Spleen (tissue), 7 donors: ENCODE measurements at regions not wholly inside any gene's neighbourhood (a gene's known extent, or its start where the extent isn't known, plus 50 kb on each side); places are given as distances from the start of the nearest gene placed in this dataset.

Experiments used
- CTCF ChIP-seq, 11 experiments: fragments of 200-600 bp in 7 of 11; fragments of 450-650 bp in 4 of 11; sonication (generic) in 4 of 11; IDR thresholded peaks in 8 of 11; conservative IDR thresholded peaks in 3 of 11; 1 replicate in 7 of 11; 2 replicates in 4 of 11; pipeline versions ENCODE4 v1.4.0 to v1.8.0; 2016 to 2021; ENCODE audit warnings: antibody characterized with exemption in 11 of 11, inconsistent platforms in 4 of 11, mild to moderate bottlenecking in 1 of 11
- POLR2A ChIP-seq, 3 donors: fragments of 450-650 bp; IDR thresholded peaks; one replicate each; pipeline ENCODE4 v1.5.1; 2017; ENCODE audit warnings: antibody characterized with exemption in 3 of 3, mild to moderate bottlenecking in 1 of 3
- donor health status: DM: no; HTN: no; CAD: no; lungs with moderate emphysema.
- donor health status: DM: no; HTN: no; CAD: no.
- donor health status: DM: no; HTN: no; CAD: no.

GRCh38 chr10:78763234-78763633 lies 305.5 kb upstream of the ZMIZ1 start:
- TF ChIP-seq POLR2A (IDR thresholded peaks at IDR 0.05) (no peak), CTCF (IDR thresholded peaks at IDR 0.05 in 8 of 11, conservative IDR thresholded peaks at IDR 0.05 in 3 of 11) (no peak)
